Left lobe of liver (tissue), 2 donors: ENCODE measurements at regions not wholly inside any gene's neighbourhood (a gene's known extent, or its start where the extent isn't known, plus 50 kb on each side); places are given as distances from the start of the nearest gene placed in this dataset.

ENCODE experiments used
- ATAC-seq: fragments of 200-7000 bp; cut with Tn5 transposase; one replicate; pipeline ENCODE4 v1.9.1; 2020; ENCODE audit warnings: mild to moderate bottlenecking, moderate library complexity
- DNase-seq: peaks from one replicate; pipeline ENCODE4 v3.0.0-alpha.2; 2020; ENCODE audit warnings: low spot score
- donor health status: DM: no; HTN: no; CAD: no; lungs with moderate emphysema.
- donor health status: DM: no; HTN: yes; CAD: no.

DNA sequence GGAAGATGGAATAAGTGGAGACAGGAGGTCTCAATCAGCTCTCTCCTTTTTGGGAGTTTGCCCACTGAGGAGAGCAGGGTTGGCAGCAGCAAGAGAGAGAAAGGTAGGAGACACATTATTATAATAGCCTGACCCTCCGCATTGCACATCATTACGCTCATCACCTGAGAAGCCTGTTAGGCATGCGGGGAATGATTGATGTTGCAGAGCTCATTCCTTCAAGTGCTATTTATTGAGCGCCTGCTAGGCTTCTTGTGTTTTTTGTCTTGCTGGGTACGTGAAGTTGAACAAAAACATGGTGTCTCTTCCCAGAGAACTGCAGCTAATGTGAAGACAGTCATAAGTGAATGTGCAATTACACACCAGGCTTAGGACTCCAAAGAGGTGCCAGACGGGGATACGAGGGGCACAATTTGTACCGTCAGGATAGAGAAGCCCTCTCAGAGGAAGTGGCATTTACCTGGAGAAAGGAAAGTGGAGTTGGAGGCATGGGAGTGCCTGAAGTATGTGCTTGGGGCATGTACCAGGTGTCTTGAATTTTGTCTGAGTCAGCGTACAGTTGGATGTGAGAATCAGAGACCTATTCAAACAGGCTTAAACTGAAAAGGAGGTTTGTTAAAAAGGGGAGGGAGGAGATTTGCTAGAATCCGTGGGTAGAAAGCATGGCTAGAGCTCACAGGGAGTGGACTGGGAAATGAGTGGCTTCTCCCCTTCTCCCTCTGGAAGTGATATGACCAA is 90.2 kb upstream of the SOD3 start:
- ATAC-seq (no peak), DNase-seq (no peak)

DNA sequence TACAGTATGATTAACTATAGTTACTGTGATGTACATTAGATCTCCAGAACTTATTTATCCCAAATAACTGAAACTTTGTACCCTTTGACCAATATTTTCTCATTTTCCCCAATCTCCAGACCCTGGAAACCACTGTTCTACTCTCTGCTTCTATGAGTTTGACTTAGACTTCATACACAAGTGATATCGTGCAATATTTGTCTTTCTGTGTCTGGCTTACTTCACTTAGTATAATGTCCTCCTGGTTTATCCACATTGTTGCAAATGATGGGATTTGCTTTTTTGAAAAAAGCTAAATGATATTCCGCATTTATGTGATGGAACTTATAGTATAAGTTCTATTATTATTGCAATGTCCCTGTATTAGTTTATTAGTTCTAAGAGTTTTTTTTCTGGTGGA is 81.8 kb upstream of the SOD3 start:
- no peak for DNase-seq
- ATAC-seq: no peak

DNA sequence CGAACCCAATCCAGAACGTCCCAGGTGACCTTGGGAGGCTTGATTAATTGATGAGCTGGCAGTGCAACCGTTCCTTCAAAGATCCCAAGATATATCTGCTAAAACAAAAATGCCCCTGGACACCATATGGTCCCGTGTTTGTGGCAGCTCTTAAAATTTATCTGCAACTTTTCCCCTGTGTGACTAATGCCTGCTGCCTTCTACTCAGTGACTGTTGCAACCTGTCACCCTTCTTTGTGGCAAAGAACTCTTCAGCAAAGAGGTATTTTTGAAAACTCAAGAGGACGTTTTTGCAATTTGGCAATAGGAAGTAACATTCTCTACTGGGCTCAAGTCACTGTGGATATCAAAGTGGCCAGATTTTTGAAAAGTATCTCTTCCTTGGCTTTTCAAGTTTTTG is 75.8 kb upstream of the SOD3 start:
- DNase-seq: no peak
- no peak for ATAC-seq

GRCh38 chr4:24720436-24720835 is 74.9 kb upstream of the SOD3 start:
- DNase-seq (no peak), ATAC-seq (no peak)

DNA sequence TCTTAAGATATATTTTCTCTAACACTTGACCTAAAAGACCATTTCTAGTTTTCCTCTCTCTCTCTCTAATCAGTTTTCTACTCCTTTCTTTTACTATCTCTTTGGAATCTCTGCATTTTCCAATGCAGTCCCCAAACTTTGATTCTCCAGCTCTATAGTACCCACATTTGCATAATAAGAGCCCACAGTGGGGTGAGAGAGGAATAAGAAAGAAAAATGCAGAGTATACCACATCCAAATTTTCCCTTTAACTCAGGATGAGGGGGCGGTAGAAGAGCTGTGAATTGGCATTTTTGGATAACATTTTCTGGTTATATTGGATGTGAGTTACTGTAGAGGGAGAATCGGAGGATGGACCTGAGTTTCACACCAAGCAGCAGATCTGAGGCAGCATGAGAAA is 74.4 kb upstream of the SOD3 start:
- ATAC-seq (no peak), DNase-seq (no peak)

DNA sequence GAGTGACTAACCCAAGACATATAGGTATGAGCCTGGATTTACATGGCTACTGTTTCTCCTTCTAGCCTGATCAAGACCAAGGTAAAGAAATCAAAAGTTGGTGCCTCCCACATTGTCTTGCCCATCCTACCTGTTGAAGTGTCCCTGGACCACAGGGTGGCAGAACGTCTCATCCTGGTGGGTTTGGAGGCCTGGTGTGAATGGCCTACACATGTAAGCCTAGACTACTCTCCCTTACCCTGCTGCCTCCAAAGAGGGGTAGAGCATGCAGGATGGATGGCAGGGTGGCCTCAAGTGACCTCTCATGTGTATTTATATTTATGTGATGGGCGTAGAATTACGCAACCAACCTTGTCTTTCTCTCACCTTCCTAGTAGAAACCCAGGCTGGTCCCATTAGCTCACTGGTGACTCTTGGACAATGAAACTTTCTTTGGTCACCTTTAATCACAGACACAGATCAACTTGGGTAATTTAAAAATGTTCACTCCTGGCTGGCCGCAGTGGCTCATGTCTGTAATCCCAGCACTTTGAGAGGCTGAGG is 73.3 kb upstream of the SOD3 start:
- DNase-seq (no peak), ATAC-seq (no peak)

GRCh38 chr4:24727390-24728224 is 67.8 kb upstream of the SOD3 start:
- ATAC-seq (no peak), DNase-seq (no peak)

GRCh38 chr4:24729119-24729730 is 66.1 kb upstream of the SOD3 start:
- ATAC-seq (no peak), DNase-seq (no peak)

DNA sequence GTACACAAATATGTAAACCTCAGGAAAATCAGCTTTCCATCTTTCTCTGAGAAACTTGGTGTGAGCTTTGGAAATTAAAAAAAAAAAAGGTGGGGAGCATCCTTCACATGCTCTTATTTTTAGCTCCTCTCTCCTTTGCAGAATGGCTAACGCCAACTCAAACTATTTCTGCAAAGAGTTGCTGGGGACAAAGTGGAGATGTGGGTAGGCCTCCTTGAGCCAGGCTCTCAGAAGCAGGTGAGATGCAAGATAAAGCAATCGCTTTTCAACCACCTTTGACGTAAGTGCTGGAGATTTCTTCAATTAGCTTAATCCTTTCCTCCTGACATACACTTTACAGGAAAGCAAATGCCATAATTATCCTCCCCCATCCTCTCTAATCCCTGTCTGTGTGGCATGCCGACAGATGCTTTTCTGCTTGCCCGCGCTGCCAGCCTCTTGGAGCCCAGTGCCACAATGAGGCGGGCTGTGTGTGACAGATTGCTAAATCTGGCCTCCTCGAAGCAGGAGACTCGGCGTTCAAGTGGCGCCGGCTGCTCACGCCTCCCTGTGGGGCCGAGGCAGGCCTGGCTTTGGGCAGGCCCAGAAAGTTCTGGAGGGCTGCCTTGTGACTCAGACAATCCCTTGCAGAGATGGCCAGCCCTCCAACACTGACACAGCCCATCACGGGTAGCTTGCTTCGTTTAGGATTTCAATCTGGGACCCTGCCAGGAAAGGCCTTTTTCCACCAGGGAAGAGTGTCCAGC is 64.9 kb upstream of the SOD3 start:
- ATAC-seq (no peak), DNase-seq (no peak)

DNA sequence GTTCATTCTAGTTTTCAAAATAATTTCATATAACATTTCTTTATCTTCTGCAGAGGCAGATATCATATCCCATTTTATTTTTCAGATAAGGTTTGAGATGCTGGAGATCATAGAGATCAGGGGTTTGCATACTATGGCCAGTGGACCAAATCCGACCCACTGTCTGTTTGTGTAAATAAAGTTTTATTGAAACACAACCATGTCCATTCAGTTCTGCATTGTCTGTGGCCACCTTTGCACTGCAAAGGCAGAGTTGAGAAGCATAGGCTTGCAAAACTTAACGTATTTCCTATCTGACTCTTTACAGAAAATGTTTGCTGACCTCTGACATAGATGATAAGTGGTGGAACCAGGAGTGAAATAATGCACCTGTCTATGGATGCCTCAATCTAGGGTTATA is 63.9 kb upstream of the SOD3 start:
- ATAC-seq (no peak), DNase-seq (no peak)

DNA sequence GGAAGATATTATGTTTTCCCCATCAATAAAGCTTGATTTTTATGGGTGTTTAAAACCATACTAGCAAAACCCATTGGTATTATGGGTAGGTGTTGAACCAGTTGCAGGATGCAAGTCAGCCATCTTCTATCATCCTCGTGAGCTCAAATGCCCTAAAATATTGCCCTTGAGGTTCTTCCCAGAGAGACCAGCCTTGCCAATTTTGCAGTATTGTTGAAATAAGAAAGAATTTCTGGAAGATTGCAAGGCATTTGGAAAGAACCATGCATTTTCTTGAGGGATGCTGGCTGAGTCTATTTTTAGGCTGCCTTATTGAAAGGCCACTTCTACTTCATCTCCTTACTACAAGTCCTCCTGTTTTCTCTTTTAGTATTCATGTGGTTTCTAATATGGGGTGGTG is 60.9 kb upstream of the SOD3 start:
- ATAC-seq: no peak
- DNase-seq: no peak

- ATAC-seq (no peak), DNase-seq (no peak)
Measured at GRCh38 chr4:24736066-24736465, 59.3 kb upstream of the SOD3 start.

DNA sequence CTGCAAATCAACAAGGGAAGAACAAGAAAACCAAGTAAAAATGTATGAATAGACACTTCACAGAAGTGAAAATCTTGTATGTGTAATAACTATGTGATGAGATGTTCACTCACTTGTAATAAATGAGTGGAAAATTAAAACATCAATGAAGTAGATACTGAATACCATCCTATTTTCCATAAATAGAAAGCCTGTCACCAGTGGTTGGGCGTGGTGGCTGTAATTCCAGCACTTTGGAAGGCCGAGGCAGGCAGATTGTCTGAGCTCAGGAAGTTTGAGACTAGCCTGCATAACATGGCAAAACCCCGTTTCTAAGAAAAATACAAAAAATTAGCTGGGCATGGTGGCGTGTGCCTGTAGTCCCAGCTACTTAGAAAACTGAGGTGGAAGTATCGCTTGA is 53.5 kb upstream of the SOD3 start:
- no peak for DNase-seq
- no peak for ATAC-seq

GRCh38 chr4:24742335-24742734 is 53.0 kb upstream of the SOD3 start:
- DNase-seq: no peak
- no peak for ATAC-seq

DNA sequence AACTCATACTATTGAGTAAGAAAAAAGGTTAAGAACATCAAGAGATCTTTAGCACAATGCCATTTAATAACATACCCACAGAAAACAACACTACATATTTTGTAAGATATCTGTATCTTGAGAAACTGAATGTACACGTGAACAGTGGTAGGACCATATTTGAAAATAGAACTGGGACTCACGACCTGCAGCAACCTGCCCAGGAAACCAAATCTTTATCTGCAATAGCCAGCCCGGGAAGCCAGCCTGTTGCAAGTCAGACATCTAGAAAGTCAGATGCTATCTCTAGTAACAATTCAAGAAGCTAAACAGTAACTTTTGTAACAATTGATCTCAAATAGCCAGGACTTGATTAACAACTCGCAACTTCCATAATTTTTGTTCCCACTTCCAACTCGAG is 52.6 kb upstream of the SOD3 start:
- DNase-seq: no peak
- no peak for ATAC-seq

GRCh38 chr4:24743206-24743605 is 52.2 kb upstream of the SOD3 start:
- DNase-seq: no peak
- no peak for ATAC-seq

DNA sequence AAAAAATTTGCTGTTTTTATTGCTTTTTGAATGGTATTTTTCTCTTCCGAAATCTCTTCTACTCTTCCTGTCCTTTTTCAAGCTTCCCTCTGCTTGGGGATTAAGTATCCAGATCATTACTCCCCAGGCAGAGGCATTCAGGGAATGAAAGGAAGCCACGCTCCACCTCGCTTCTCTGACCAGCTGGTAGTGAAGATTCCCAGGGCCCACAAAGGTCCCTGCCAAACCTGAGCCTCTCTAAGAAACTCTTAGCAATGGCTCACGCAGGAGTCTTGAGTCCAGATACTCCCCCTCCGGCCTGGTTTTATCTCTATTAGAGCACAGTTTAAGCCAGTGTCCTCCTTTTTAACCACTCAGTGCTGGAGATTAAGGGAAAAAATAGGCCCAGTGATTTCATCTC is 51.4 kb upstream of the SOD3 start:
- DNase-seq (no peak), ATAC-seq (no peak)

DNA sequence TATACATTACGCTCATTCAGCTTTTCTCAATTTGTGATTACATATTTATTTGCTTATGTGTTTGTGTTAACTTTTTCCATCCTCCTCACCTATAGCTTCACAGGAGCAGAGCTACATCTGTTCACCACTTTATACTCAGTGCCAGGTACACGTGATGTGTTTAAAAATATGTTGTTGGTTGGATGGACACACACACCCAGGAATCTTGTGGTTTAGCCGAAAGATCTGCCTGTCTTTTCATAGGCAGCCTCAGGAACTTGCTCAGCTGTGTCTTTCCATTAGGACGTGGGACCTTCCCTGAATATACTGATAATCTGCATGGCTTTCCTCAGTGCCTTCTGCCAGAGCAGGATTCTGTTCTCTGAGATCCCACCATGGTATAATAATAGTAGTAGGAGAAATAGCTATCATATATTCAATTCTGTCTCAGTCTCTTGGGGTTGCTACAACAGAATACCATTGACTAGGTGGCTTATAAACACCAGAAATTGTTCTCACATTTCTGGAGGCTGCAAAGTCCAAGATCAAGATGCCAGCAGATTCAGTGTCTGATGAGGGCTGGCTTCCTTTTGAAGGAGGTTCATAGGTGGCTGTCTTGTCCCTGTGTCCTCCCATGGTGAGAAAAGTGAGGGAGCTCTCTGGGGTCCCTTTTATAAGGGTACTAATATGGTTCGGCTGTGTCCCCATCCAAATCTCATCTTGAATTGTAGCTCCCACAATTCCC is 50.0 kb upstream of the SOD3 start:
- ATAC-seq (no peak), DNase-seq (no peak)
